Caco-2 (cell line): ENCODE measurements at regions not wholly inside any gene's neighbourhood (a gene's known extent, or its start where the extent isn't known, plus 50 kb on each side); places are given as distances from the start of the nearest gene placed in this dataset.

ENCODE experiments used
- BruUV-seq: library from RNA; stranded (reverse); fragments of 400-500 nt; replicated peaks from 2 replicates; lab custom pipeline; 2021; lab: Mats Ljungman, UMichigan
- CTCF ChIA-PET: fragments of 300-600 bp; sonication (Branson Sonifier 250); formaldehyde crosslinking; loops from one replicate; lab custom pipeline; 2022; ENCODE audit warnings: antibody characterized with exemption; lab: Charles Lee
- POLR2A ChIA-PET: fragments of 300-600 bp; sonication (Branson Sonifier 250); formaldehyde crosslinking; loops from one replicate; lab custom pipeline; 2022; ENCODE audit warnings: antibody characterized with exemption; lab: Charles Lee
- DNase-seq, 2 experiments: peaks; one replicate each; pipeline versions ENCODE4 v3.0.0 to v3.0.0-alpha.2; 2020 to 2022
- H3K27me3 ChIP-seq: replicated peaks from 2 replicates; pipeline ENCODE4 v1.6.0; 2011; ENCODE audit warnings: low read length; ENCODE audit not compliant: control insufficient read depth, insufficient read depth
- H3K36me3 ChIP-seq: 2 replicates; pipeline ENCODE4 v1.5.1; 2011; ENCODE audit warnings: low read length; ENCODE audit not compliant: control insufficient read depth, insufficient read depth
- H3K4me1 ChIP-seq: fragments of 250-450 bp; sonication (Bioruptor Pico); 2 replicates; pipeline ENCODE4 v1.5.1; 2020; ENCODE audit warnings: mild to moderate bottlenecking
- H3K4me3 ChIP-seq: 2 replicates; pipeline ENCODE4 v1.5.1; 2011; ENCODE audit warnings: low read depth, mild to moderate bottlenecking, control low read depth, low read length
- H3K9me3 ChIP-seq: fragments of 250-450 bp; sonication (Bioruptor Pico); 2 replicates; pipeline ENCODE4 v1.5.1; 2020; ENCODE audit warnings: mild to moderate bottlenecking, moderate library complexity
- H3K27ac Mint-ChIP-seq: one replicate; pipeline ENCODE4 v1.8.0; 2022; ENCODE audit warnings: mixed read lengths; ENCODE audit not compliant: unreplicated experiment
- H3K27me3 Mint-ChIP-seq: one replicate; pipeline ENCODE4 v1.8.0; 2022; ENCODE audit warnings: mixed read lengths; ENCODE audit not compliant: insufficient read depth, unreplicated experiment
- H3K36me3 Mint-ChIP-seq: one replicate; pipeline ENCODE4 v1.8.0; 2022; ENCODE audit warnings: mild to moderate bottlenecking, mixed read lengths; ENCODE audit not compliant: insufficient read depth, unreplicated experiment
- H3K4me1 Mint-ChIP-seq: one replicate; pipeline ENCODE4 v1.8.0; 2022; ENCODE audit warnings: low read depth, mixed read lengths; ENCODE audit not compliant: unreplicated experiment
- H3K4me3 Mint-ChIP-seq: one replicate; pipeline ENCODE4 v1.8.0; 2022; ENCODE audit warnings: mild to moderate bottlenecking, moderate library complexity, mixed read lengths; ENCODE audit not compliant: unreplicated experiment
- H3K9me3 Mint-ChIP-seq: one replicate; pipeline ENCODE4 v1.8.0; 2022; ENCODE audit warnings: mixed read lengths; ENCODE audit not compliant: unreplicated experiment
- intact Hi-C: fragments of 100-400 bp; cut with micrococcal nuclease; formaldehyde crosslinking; loops from one replicate; pipeline ENCODE4 v1.10.0; 2022; ENCODE audit not compliant: unreplicated experiment
- TF ChIP-seq, protein P1 (sequence below), 2 experiments: fragments of 200-600 bp in 1 of 2; IDR thresholded peaks; 1 replicate in 1 of 2; 2 replicates in 1 of 2; pipeline versions ENCODE4 v1.5.1 to v1.8.0; 2011 to 2022; ENCODE audit warnings: antibody characterized with exemption in 1 of 2, control low read depth in 1 of 2, inconsistent platforms in 1 of 2, low read depth in 1 of 2, low read length in 1 of 2, mild to moderate bottlenecking in 1 of 2, moderate library complexity in 1 of 2; ENCODE audit not compliant: insufficient read depth in 1 of 2, severe bottlenecking in 1 of 2, unreplicated experiment in 1 of 2

- H3K9me3 Mint-ChIP-seq: no peaks in the 10 kb centered on the region
- no peaks in the 10 kb centered on the region for H3K36me3 ChIP-seq
- CTCF ChIA-PET: no interaction called here
- DNase-seq: no peak
- H3K4me3 ChIP-seq: no peak overlapping the region
- H3K36me3 Mint-ChIP-seq: no peaks in the 10 kb centered on the region
- no TSS peak for BruUV-seq
- H3K4me3 Mint-ChIP-seq: no peak overlapping the region
- H3K27me3 ChIP-seq: no peaks in the 10 kb centered on the region
- H3K4me1 Mint-ChIP-seq: no peaks in the 10 kb centered on the region
- H3K27me3 Mint-ChIP-seq: no peaks in the 10 kb centered on the region
- TF ChIP-seq, protein P1, sequence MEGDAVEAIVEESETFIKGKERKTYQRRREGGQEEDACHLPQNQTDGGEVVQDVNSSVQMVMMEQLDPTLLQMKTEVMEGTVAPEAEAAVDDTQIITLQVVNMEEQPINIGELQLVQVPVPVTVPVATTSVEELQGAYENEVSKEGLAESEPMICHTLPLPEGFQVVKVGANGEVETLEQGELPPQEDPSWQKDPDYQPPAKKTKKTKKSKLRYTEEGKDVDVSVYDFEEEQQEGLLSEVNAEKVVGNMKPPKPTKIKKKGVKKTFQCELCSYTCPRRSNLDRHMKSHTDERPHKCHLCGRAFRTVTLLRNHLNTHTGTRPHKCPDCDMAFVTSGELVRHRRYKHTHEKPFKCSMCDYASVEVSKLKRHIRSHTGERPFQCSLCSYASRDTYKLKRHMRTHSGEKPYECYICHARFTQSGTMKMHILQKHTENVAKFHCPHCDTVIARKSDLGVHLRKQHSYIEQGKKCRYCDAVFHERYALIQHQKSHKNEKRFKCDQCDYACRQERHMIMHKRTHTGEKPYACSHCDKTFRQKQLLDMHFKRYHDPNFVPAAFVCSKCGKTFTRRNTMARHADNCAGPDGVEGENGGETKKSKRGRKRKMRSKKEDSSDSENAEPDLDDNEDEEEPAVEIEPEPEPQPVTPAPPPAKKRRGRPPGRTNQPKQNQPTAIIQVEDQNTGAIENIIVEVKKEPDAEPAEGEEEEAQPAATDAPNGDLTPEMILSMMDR (IDR thresholded peaks at IDR 0.05; ENCODE audit: insufficient read depth in 1 of 2, low read depth in 1 of 2, low read length in 1 of 2, severe bottlenecking in 1 of 2, unreplicated experiment in 1 of 2): no peak
- no peak overlapping the region for H3K27ac Mint-ChIP-seq
- intact Hi-C loops: no loop called here
- no peaks in the 10 kb centered on the region for H3K4me1 ChIP-seq
- H3K9me3 ChIP-seq: no peaks in the 10 kb centered on the region
- POLR2A ChIA-PET: no interaction called here
Observed at GRCh38 chr3:152218602-152219001, 50.1 kb upstream of the MBNL1 start.
